Endothelial cell of umbilical vein (primary cell): ENCODE measurements at regions not wholly inside any gene's neighbourhood (a gene's known extent, or its start where the extent isn't known, plus 50 kb on each side); places are given as distances from the start of the nearest gene placed in this dataset.

Source experiments
- EZH2 ChIP-seq: IDR thresholded peaks from 2 replicates; pipeline ENCODE4 v1.6.1; 2012; ENCODE audit warnings: borderline replicate concordance, low read depth, mild to moderate bottlenecking, moderate library complexity, low read length, inconsistent platforms; ENCODE audit not compliant: severe bottlenecking
- JUN ChIP-seq: IDR thresholded peaks from 2 replicates; pipeline ENCODE4 v1.6.1; 2011; ENCODE audit warnings: borderline replicate concordance, low read depth; ENCODE audit not compliant: insufficient read length, insufficient read depth
- MYC ChIP-seq: IDR thresholded peaks from one replicate; pipeline ENCODE4 v1.6.1; 2011; ENCODE audit warnings: mild to moderate bottlenecking, low read depth, low read length
- POLR2A ChIP-seq: IDR thresholded peaks from 2 replicates; pipeline ENCODE4 v1.6.1; 2012; ENCODE audit warnings: low read depth, mild to moderate bottlenecking, control low read depth, low read length
- POLR2AphosphoS5 ChIP-seq: IDR thresholded peaks from 2 replicates; pipeline ENCODE4 v1.6.1; 2012; ENCODE audit warnings: low read depth, mild to moderate bottlenecking, control low read depth, low read length, moderate library complexity; ENCODE audit not compliant: insufficient read depth
- TF ChIP-seq, protein P1 (sequence below), 2 donors: IDR thresholded peaks; 1 replicate in 1 of 2; 2 replicates in 1 of 2; pipeline ENCODE4 v1.5.1; 2011; ENCODE audit warnings: low read length in 2 of 2, mild to moderate bottlenecking in 2 of 2, moderate library complexity in 2 of 2, control low read depth in 1 of 2, inconsistent platforms in 1 of 2, low read depth in 1 of 2; ENCODE audit not compliant: insufficient read depth in 1 of 2; ENCODE audit errors: extremely low read depth in 1 of 2

DNA sequence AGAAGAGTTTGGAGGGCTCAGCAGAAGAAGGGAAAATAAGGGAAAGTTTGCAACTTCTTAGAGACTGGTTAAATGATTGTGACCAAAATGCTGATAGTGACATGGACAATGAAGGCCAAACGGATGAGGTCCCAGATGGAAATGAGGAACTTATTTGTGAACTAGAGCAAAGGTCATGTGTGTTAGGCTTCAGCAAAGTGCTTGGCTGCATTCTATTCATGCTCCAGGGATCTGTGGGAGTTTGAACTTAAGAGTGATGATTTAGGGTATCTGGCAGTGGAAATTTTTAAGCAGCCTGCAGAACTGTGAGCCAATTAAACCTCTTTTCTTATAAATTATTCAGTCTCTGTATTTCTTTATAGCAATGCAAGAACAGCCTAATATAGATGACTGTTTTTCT lies 88.9 kb upstream of the ARHGAP5 start:
- TF ChIP-seq EZH2 (no peak), POLR2AphosphoS5 (no peak), MYC (no peak), JUN (no peak), POLR2A (no peak)
- TF ChIP-seq, protein P1, sequence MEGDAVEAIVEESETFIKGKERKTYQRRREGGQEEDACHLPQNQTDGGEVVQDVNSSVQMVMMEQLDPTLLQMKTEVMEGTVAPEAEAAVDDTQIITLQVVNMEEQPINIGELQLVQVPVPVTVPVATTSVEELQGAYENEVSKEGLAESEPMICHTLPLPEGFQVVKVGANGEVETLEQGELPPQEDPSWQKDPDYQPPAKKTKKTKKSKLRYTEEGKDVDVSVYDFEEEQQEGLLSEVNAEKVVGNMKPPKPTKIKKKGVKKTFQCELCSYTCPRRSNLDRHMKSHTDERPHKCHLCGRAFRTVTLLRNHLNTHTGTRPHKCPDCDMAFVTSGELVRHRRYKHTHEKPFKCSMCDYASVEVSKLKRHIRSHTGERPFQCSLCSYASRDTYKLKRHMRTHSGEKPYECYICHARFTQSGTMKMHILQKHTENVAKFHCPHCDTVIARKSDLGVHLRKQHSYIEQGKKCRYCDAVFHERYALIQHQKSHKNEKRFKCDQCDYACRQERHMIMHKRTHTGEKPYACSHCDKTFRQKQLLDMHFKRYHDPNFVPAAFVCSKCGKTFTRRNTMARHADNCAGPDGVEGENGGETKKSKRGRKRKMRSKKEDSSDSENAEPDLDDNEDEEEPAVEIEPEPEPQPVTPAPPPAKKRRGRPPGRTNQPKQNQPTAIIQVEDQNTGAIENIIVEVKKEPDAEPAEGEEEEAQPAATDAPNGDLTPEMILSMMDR (IDR thresholded peaks at IDR 0.05; ENCODE audit: extremely low read depth in 1 of 2, insufficient read depth in 1 of 2, low read depth in 1 of 2, low read length in 2 of 2), result no peak
